K562 (cell line): ENCODE measurements at regions not wholly inside any gene's neighbourhood (a gene's known extent, or its start where the extent isn't known, plus 50 kb on each side); places are given as distances from the start of the nearest gene placed in this dataset.

ENCODE experiments used
- ATAC-seq: fragments of 200-7000 bp; cut with Tn5 transposase; 3 replicates; pipeline ENCODE4 v1.9.1; 2020; ENCODE audit warnings: moderate library complexity
- BruUV-seq: library from RNA; stranded (reverse); fragments of 400-500 nt; replicated peaks from 2 replicates; lab custom pipeline; 2021; lab: Mats Ljungman, UMichigan
- CTCF ChIA-PET: fragments of 300-600 bp; formaldehyde crosslinking; extraction: SDS; loops from one replicate; lab custom pipeline; 2021; ENCODE audit warnings: low intra/inter-chr PET ratio; lab: Yijun Ruan, JAX
- POLR2A ChIA-PET: fragments of 300-600, 350-650 bp; sonication (Branson Sonifier 250); formaldehyde crosslinking; extraction: SDS; loops from one replicate; lab custom pipeline; 2021; ENCODE audit warnings: antibody characterized with exemption, inconsistent platforms; lab: Yijun Ruan, JAX
- DNase-seq, 4 experiments: peaks; one replicate each; pipeline versions ENCODE4 v3.0.0 to v3.0.0-alpha.2; 2011 to 2018; ENCODE audit warnings: low spot score in 3 of 4, mixed read lengths in 3 of 4; ENCODE audit errors: extremely low read depth in 1 of 4
- FAIRE-seq: peaks from 2 replicates; lab custom pipeline; 2011; peaks lifted over from hg19 to GRCh38; lab: Jason Lieb, UNC
- H2AFZ ChIP-seq: 2 replicates; pipeline ENCODE4 v1.6.0; 2011; ENCODE audit warnings: low read depth, low read length, control low read depth, inconsistent platforms
- H3K27ac ChIP-seq: fragments of 200-600 bp; 3 replicates; pipeline ENCODE4 v1.8.0; 2011; ENCODE audit warnings: low read depth, mild to moderate bottlenecking, control low read depth, inconsistent platforms, low read length, moderate library complexity, mixed read lengths; ENCODE audit errors: extremely low read depth
- H3K27me3 ChIP-seq, 2 experiments: fragments of 300-600 bp in 1 of 2; 2 replicates in 1 of 2; 3 replicates in 1 of 2; pipeline versions ENCODE4 v1.6.0 to v1.8.0; 2011; ENCODE audit warnings: inconsistent platforms in 2 of 2, low read length in 2 of 2, mild to moderate bottlenecking in 1 of 2, mixed read lengths in 1 of 2, moderate library complexity in 1 of 2; ENCODE audit not compliant: control insufficient read depth in 2 of 2, insufficient read depth in 2 of 2
- H3K36me3 ChIP-seq: fragments of 300-600 bp; 3 replicates; pipeline ENCODE4 v1.8.0; 2011; ENCODE audit warnings: mild to moderate bottlenecking, low read length, inconsistent platforms; ENCODE audit not compliant: control insufficient read depth, insufficient read depth
- H3K4me1 ChIP-seq, 2 experiments: fragments of 200-600 bp in 1 of 2; replicated peaks in 1 of 2; 2 replicates in 1 of 2; 3 replicates in 1 of 2; pipeline versions ENCODE4 v1.5.1 to v1.8.0; 2011; ENCODE audit warnings: inconsistent platforms in 2 of 2, low read length in 2 of 2, mild to moderate bottlenecking in 1 of 2, mixed read lengths in 1 of 2, moderate library complexity in 1 of 2; ENCODE audit not compliant: control insufficient read depth in 2 of 2, insufficient read depth in 2 of 2
- H3K4me2 ChIP-seq: 2 replicates; pipeline ENCODE4 v1.6.1; 2011; ENCODE audit warnings: low read length, control low read depth, inconsistent platforms, mixed read lengths; ENCODE audit not compliant: insufficient read depth
- H3K4me3 ChIP-seq: fragments of 200-600 bp; sonication (generic), shearing (Covaris generic); 2 replicates; pipeline ENCODE4 v1.5.1; 2016; ENCODE audit warnings: control low read depth, inconsistent platforms
- H3K79me2 ChIP-seq: fragments of 200-600 bp; 3 replicates; pipeline ENCODE4 v1.8.0; 2011; ENCODE audit warnings: low read length, inconsistent platforms; ENCODE audit not compliant: control insufficient read depth, insufficient read depth
- H3K9ac ChIP-seq, 2 experiments: 2 replicates each; pipeline versions ENCODE4 v1.6.0 to v1.6.1; 2011; ENCODE audit warnings: low read depth in 2 of 2, low read length in 2 of 2, control low read depth in 1 of 2, inconsistent platforms in 1 of 2, mild to moderate bottlenecking in 1 of 2, mixed read lengths in 1 of 2; ENCODE audit not compliant: insufficient read depth in 1 of 2
- H3K9me1 ChIP-seq: one replicate; pipeline ENCODE4 v1.6.0; 2011; ENCODE audit warnings: inconsistent platforms, mild to moderate bottlenecking, low read length, moderate library complexity; ENCODE audit not compliant: control insufficient read depth, insufficient read depth
- H3K9me3 ChIP-seq: replicated peaks from 2 replicates; pipeline ENCODE4 v1.5.1; 2011; ENCODE audit warnings: low read depth, low read length, inconsistent platforms; ENCODE audit not compliant: control insufficient read depth, insufficient read depth
- H4K20me1 ChIP-seq: replicated peaks from 2 replicates; pipeline ENCODE4 v1.6.1; 2011; ENCODE audit warnings: low read length, inconsistent platforms, mixed read lengths; ENCODE audit not compliant: control insufficient read depth, insufficient read depth
- BMI1 ChIP-seq: fragments of 150-350 bp; IDR thresholded peaks from 2 replicates; pipeline ENCODE4 v1.6.1; 2014; ENCODE audit warnings: low read length
- C11orf30 ChIP-seq: fragments of 450-650 bp; IDR thresholded peaks from 2 replicates; pipeline ENCODE4 v1.6.1; 2016; ENCODE audit warnings: low read depth, mild to moderate bottlenecking
- CBX1 ChIP-seq: sonication (generic); IDR thresholded peaks from 2 replicates; pipeline ENCODE4 v1.6.1; 2016; ENCODE audit warnings: antibody characterized with exemption, low read depth, mild to moderate bottlenecking
- ESRRA ChIP-seq: fragments of 450-650 bp; IDR thresholded peaks from 2 replicates; pipeline ENCODE4 v1.6.1; 2014; ENCODE audit warnings: low read depth, mild to moderate bottlenecking, moderate library complexity, borderline replicate concordance
- FOXA3 ChIP-seq, 2 experiments: fragments of 450-650 bp in 1 of 2; sonication (generic) in 1 of 2; formaldehyde crosslinking; IDR thresholded peaks in 1 of 2; conservative IDR thresholded peaks in 1 of 2; 2 replicates each; pipeline versions ENCODE4 v1.4.0 to v1.8.0; 2020 to 2022; ENCODE audit warnings: mild to moderate bottlenecking in 2 of 2, missing genetic modification reagents in 1 of 2
- FOXM1 ChIP-seq, 2 experiments: fragments of 450-650 bp in 1 of 2; sonication (generic) in 1 of 2; formaldehyde crosslinking in 1 of 2; IDR thresholded peaks; 2 replicates each; pipeline versions ENCODE4 v1.6.1 to v1.9.0; 2017 to 2022; ENCODE audit warnings: low read depth in 2 of 2, mild to moderate bottlenecking in 2 of 2, missing genetic modification reagents in 1 of 2, moderate library complexity in 1 of 2
- JUN ChIP-seq, 2 experiments: sonication (generic) in 1 of 2; formaldehyde crosslinking in 1 of 2; IDR thresholded peaks; 2 replicates each; pipeline versions ENCODE4 v1.6.1 to v1.8.0; 2012 to 2022; ENCODE audit warnings: borderline replicate concordance in 2 of 2, mild to moderate bottlenecking in 2 of 2, improper control_type of control experiment in 1 of 2, low read depth in 1 of 2, low read length in 1 of 2, missing genetic modification reagents in 1 of 2
- NFATC3 ChIP-seq: fragments of 450-650 bp; IDR thresholded peaks from 2 replicates; pipeline ENCODE4 v1.6.1; 2017; ENCODE audit warnings: mild to moderate bottlenecking
- NR4A1 ChIP-seq, 2 experiments: fragments of 250-450 bp in 1 of 2; fragments of 450-650 bp in 1 of 2; sonication (Bioruptor Pico) in 1 of 2; IDR thresholded peaks; 2 replicates each; pipeline versions ENCODE4 v1.4.0 to v1.6.1; 2016 to 2020; ENCODE audit warnings: mild to moderate bottlenecking in 2 of 2, missing compliant biosample characterization in 1 of 2, missing genetic modification characterization in 1 of 2, moderate library complexity in 1 of 2
- TAF9B ChIP-seq: fragments of 450-650 bp; IDR thresholded peaks from 2 replicates; pipeline ENCODE4 v1.6.1; 2018; ENCODE audit warnings: mild to moderate bottlenecking; ENCODE audit not compliant: partially characterized antibody
- ZNF431 ChIP-seq: sonication (generic); formaldehyde crosslinking; IDR thresholded peaks from 2 replicates; pipeline ENCODE4 v1.8.0; 2022; ENCODE audit warnings: mild to moderate bottlenecking, missing genetic modification reagents
- ZNF707 ChIP-seq: fragments of 250-450 bp; sonication (Bioruptor Pico); conservative IDR thresholded peaks from 2 replicates; pipeline ENCODE4 v1.8.0; 2022; ENCODE audit warnings: inconsistent platforms, mild to moderate bottlenecking, moderate library complexity
- ZSCAN32 ChIP-seq: fragments of 450-650 bp; formaldehyde crosslinking; IDR thresholded peaks from 2 replicates; pipeline ENCODE4 v1.4.0; 2020; ENCODE audit warnings: mild to moderate bottlenecking, moderate library complexity
- whole genome bisulfite sequencing: fragments of 100-300 bp; shearing (Covaris generic); methylation state at CpG from one replicate; pipeline ENCODE4 v1.1.6; 2016; ENCODE audit warnings: low coverage, mixed read lengths; ENCODE audit not compliant: insufficient coverage; ENCODE audit errors: missing lambda C conversion rate; 5-methylcytosine and 5-hydroxymethylcytosine counted together
- in situ Hi-C: fragments of 300-500 bp; cut with MboI; formaldehyde crosslinking; loops from 4 replicates; pipeline ENCODE4 v1.15.0; 2018; ENCODE audit warnings: inconsistent platforms, mixed read lengths
- intact Hi-C: fragments of 100-400 bp; cut with micrococcal nuclease; formaldehyde crosslinking; loops from 2 replicates; pipeline ENCODE4 v1.14.2; 2022
- TF ChIP-seq, protein P1 (sequence below): fragments of 450-650 bp; formaldehyde crosslinking; IDR thresholded peaks from 2 replicates; pipeline ENCODE4 v1.4.0; 2020; ENCODE audit warnings: mild to moderate bottlenecking, moderate library complexity
- TF ChIP-seq, protein P2 (sequence below), 2 experiments: fragments of 450-650 bp in 1 of 2; sonication (generic) in 1 of 2; formaldehyde crosslinking; conservative IDR thresholded peaks; 2 replicates each; pipeline versions ENCODE4 v1.4.0 to v1.8.1; 2020 to 2022; ENCODE audit warnings: mild to moderate bottlenecking in 1 of 2, missing genetic modification reagents in 1 of 2
- TF ChIP-seq, protein P3 (sequence below): fragments of 450-650 bp; IDR thresholded peaks from 2 replicates; pipeline ENCODE4 v1.6.1; 2016; ENCODE audit warnings: antibody characterized with exemption
- TF ChIP-seq, protein P4 (sequence below), 3 experiments: IDR thresholded peaks in 2 of 3; conservative IDR thresholded peaks in 1 of 3; 2 replicates each; pipeline ENCODE4 v1.5.1; 2011 to 2012; ENCODE audit warnings: low read length in 3 of 3, mild to moderate bottlenecking in 3 of 3, control low read depth in 2 of 3, improper control_type of control experiment in 1 of 3, inconsistent platforms in 1 of 3, low read depth in 1 of 3, mixed read lengths in 1 of 3, moderate library complexity in 1 of 3; ENCODE audit not compliant: insufficient read depth in 2 of 3

DNA sequence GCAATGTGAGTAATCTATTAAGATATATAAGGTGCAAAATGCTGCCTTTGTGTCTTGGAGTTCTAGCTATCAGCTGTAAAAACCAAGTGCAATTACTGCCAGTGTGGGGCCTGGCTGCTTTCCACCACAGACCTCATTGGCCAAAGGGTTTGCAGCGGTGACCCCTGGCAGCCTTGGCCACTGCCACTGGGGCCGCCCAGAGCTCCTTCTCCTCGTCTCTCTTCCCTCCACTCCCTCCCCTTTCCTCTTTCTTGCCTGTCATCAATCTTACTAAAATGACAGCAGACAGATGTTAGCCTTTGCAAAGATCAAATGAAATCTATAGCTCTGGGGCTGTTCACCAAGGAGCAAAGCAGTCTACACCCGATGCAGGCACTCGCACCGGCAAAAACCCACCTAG is 986.3 kb downstream of the BCL11A start:
- intact Hi-C loops (no loop called here), in situ Hi-C loops (no loop called here)
- Histone ChIP-seq H3K79me2 (no peaks in the 10 kb centered on the region), H3K4me3 (no peak overlapping the region), H3K27me3 (no peaks in the 10 kb centered on the region), H4K20me1 (no peaks in the 10 kb centered on the region), H3K4me2 (no peak overlapping the region), H3K4me1 (no peaks in the 10 kb centered on the region), H3K9ac (no peak overlapping the region), H3K36me3 (no peaks in the 10 kb centered on the region), H3K9me1 (no peaks in the 10 kb centered on the region), H3K9me3 (no peaks in the 10 kb centered on the region; the same call in 1 of the 2 replicates), H2AFZ (no peak overlapping the region), H3K27ac (no peak overlapping the region)
- ATAC-seq (no peak), FAIRE-seq (no peak), DNase-seq (no peak)
- ChIA-PET POLR2A (no interaction called here), CTCF (no interaction called here)
- 1% methylated on average over 6 of the region's 6 CpGs for WGBS
- BruUV-seq, result no TSS peak
- TF ChIP-seq BMI1, result no peak
- TF ChIP-seq, protein P1, sequence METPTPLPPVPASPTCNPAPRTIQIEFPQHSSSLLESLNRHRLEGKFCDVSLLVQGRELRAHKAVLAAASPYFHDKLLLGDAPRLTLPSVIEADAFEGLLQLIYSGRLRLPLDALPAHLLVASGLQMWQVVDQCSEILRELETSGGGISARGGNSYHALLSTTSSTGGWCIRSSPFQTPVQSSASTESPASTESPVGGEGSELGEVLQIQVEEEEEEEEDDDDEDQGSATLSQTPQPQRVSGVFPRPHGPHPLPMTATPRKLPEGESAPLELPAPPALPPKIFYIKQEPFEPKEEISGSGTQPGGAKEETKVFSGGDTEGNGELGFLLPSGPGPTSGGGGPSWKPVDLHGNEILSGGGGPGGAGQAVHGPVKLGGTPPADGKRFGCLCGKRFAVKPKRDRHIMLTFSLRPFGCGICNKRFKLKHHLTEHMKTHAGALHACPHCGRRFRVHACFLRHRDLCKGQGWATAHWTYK, result no peak
- TF ChIP-seq ZNF431 (CRISPR knock-in tag), result no peak
- no peak for TF ChIP-seq NFATC3
- TF ChIP-seq TAF9B, result no peak
- no peak for TF ChIP-seq ZNF707 (CRISPR knock-in tag)
- TF ChIP-seq ESRRA, result no peak
- TF ChIP-seq JUN (IDR thresholded peaks at IDR 0.05; ENCODE audit: borderline replicate concordance, low read depth, low read length), result no peak
- no peak for TF ChIP-seq JUN (CRISPR knock-in tag; IDR thresholded peaks at IDR 0.05; ENCODE audit: borderline replicate concordance)
- TF ChIP-seq CBX1, result no peak
- TF ChIP-seq, protein P2, sequence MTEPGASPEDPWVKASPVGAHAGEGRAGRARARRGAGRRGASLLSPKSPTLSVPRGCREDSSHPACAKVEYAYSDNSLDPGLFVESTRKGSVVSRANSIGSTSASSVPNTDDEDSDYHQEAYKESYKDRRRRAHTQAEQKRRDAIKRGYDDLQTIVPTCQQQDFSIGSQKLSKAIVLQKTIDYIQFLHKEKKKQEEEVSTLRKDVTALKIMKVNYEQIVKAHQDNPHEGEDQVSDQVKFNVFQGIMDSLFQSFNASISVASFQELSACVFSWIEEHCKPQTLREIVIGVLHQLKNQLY (CRISPR knock-in tag; conservative IDR thresholded peaks at IDR 0.05), result no peak
- TF ChIP-seq FOXA3 (CRISPR knock-in tag; conservative IDR thresholded peaks at IDR 0.05 in 1 of 2, IDR thresholded peaks at IDR 0.05 in 1 of 2), result no peak
- TF ChIP-seq ZSCAN32 (CRISPR knock-in tag), result no peak
- TF ChIP-seq, protein P3, sequence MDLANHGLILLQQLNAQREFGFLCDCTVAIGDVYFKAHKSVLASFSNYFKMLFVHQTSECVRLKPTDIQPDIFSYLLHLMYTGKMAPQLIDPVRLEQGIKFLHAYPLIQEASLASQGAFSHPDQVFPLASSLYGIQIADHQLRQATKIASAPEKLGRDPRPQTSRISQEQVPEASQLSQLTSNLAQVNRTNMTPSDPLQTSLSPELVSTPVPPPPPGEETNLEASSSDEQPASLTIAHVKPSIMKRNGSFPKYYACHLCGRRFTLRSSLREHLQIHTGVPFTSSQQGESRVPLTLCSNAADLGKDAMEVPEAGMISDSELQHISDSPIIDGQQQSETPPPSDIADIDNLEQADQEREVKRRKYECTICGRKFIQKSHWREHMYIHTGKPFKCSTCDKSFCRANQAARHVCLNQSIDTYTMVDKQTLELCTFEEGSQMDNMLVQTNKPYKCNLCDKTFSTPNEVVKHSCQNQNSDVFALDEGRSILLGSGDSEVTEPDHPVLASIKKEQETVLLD, result no peak
- no peak for TF ChIP-seq C11orf30
- TF ChIP-seq, protein P4, sequence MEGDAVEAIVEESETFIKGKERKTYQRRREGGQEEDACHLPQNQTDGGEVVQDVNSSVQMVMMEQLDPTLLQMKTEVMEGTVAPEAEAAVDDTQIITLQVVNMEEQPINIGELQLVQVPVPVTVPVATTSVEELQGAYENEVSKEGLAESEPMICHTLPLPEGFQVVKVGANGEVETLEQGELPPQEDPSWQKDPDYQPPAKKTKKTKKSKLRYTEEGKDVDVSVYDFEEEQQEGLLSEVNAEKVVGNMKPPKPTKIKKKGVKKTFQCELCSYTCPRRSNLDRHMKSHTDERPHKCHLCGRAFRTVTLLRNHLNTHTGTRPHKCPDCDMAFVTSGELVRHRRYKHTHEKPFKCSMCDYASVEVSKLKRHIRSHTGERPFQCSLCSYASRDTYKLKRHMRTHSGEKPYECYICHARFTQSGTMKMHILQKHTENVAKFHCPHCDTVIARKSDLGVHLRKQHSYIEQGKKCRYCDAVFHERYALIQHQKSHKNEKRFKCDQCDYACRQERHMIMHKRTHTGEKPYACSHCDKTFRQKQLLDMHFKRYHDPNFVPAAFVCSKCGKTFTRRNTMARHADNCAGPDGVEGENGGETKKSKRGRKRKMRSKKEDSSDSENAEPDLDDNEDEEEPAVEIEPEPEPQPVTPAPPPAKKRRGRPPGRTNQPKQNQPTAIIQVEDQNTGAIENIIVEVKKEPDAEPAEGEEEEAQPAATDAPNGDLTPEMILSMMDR (IDR thresholded peaks at IDR 0.05 in 2 of 3, conservative IDR thresholded peaks at IDR 0.05 in 1 of 3; ENCODE audit: insufficient read depth in 2 of 3, low read depth in 1 of 3, low read length in 3 of 3), result no peak
- no peak for TF ChIP-seq FOXM1 (IDR thresholded peaks at IDR 0.05; ENCODE audit: low read depth)
- no peak for TF ChIP-seq FOXM1 (CRISPR knock-in tag; IDR thresholded peaks at IDR 0.05; ENCODE audit: low read depth)
- no peak for TF ChIP-seq NR4A1 (CRISPR knock-in tag; IDR thresholded peaks at IDR 0.05)
- no peak for TF ChIP-seq NR4A1 (tag; IDR thresholded peaks at IDR 0.05)
